SJSA1 (cell line): ENCODE measurements at regions not wholly inside any gene's neighbourhood (a gene's known extent, or its start where the extent isn't known, plus 50 kb on each side); places are given as distances from the start of the nearest gene placed in this dataset.
"Not testable (repeated sequence)": the region's sequence is repeated elsewhere in the genome, so short reads cannot be mapped to it uniquely, and the experiment has no call there.

Experiments
- DNase-seq, 2 experiments: peaks; one replicate each; pipeline ENCODE4 v3.0.0-alpha.2; 2015 to 2020; ENCODE audit warnings: low spot score in 2 of 2, low read depth in 1 of 2
- H3K27ac ChIP-seq: fragments of 250-450 bp; sonication (Bioruptor Pico); 2 replicates; pipeline ENCODE4 v1.5.1; 2020; ENCODE audit warnings: mild to moderate bottlenecking, moderate library complexity
- H3K27me3 ChIP-seq: fragments of 250-450 bp; sonication (Bioruptor Pico); replicated peaks from 2 replicates; pipeline ENCODE4 v1.5.1; 2020; ENCODE audit warnings: mild to moderate bottlenecking, moderate library complexity
- H3K36me3 ChIP-seq: fragments of 250-450 bp; sonication (Bioruptor Pico); 2 replicates; pipeline ENCODE4 v1.5.1; 2020; ENCODE audit warnings: mild to moderate bottlenecking
- H3K4me1 ChIP-seq: fragments of 250-450 bp; sonication (Bioruptor Pico); replicated peaks from 2 replicates; pipeline ENCODE4 v1.6.1; 2021; ENCODE audit warnings: mild to moderate bottlenecking
- H3K4me3 ChIP-seq: fragments of 250-450 bp; sonication (Bioruptor Pico); 2 replicates; pipeline ENCODE4 v1.5.1; 2020; ENCODE audit warnings: mild to moderate bottlenecking
- H3K9me3 ChIP-seq: fragments of 250-450 bp; sonication (Bioruptor Pico); replicated peaks from 2 replicates; pipeline ENCODE4 v1.5.1; 2020; ENCODE audit warnings: mild to moderate bottlenecking

DNA sequence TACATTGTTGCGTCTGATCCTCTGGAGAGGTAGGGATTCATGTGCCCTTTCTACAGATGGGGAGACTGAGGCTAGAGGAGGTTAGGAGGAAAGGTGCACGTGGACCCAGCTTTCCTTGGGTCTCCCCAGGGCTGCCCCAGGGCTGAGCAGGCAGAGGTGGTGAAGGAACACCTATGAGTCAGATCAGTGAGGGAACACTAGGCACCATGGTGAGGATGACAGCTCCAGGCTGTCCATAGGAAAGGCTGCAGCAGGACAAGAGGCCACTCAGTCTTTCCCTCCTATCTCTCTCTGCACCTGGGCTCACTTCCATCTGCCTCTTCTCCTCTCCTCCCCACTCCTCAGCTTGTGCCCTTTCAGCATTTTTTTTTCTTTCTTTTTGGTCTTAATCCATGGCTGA, 138.0 kb upstream of the TRIM73 start:
- not testable (repeated sequence) for DNase-seq, H3K4me3 ChIP-seq, H3K27me3 ChIP-seq, H3K4me1 ChIP-seq, H3K27ac ChIP-seq, H3K36me3 ChIP-seq, H3K9me3 ChIP-seq

DNA sequence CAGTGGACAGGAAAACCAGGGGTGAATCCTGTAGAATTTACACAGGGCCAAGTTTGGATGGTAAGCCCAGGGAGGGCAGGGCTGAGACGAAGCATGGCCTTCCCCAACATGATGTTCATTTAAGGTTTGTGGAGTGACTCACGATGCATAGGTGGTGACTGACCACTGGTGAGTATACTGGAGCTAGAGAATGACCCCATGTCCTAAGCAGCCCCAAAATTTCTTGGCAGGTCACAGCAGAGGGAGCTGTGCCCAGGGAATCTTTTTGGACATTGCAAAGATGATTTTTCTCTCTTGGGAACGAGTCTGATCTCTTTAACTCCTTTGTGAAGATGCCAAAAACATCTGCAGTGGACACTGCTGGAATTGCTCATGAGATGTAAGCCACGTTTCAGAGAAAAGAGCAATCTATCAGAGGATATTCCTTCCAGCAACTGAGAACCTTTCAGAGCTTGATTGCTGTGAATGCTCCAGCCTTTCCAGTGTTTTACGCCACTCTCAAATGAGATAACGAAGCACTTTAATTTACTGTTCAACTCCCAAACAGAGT, 135.9 kb upstream of the TRIM73 start:
- H3K27me3 ChIP-seq, H3K4me1 ChIP-seq, H3K36me3 ChIP-seq, DNase-seq, H3K27ac ChIP-seq, H3K9me3 ChIP-seq, H3K4me3 ChIP-seq: not testable (repeated sequence)

- H3K27ac ChIP-seq, H3K9me3 ChIP-seq, H3K4me3 ChIP-seq, DNase-seq, H3K27me3 ChIP-seq, H3K4me1 ChIP-seq, H3K36me3 ChIP-seq: not testable (repeated sequence)
Measured at GRCh38 chr7:75261660-75262059, 133.8 kb upstream of the TRIM73 start.

DNA sequence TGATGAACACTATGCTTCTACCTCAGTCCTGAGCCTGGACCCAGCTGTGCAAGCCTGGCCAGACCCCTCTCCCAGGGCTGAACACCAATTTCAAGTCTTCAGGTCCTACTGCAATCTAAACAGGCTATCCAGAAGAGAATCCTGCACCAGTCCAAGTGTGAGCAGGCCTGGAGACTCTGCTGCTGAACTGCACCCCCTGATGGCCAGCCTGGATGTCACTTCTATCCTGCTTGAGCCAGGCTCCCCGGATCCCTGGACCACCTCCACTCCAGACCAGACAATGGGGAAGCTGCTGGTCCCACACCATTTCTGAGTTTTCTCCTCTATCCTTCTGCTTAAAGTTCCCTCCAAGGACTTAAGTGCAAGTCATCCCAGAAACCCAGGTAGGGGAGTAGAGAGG, 127.3 kb upstream of the TRIM73 start:
- H3K4me3 ChIP-seq, H3K27me3 ChIP-seq, H3K27ac ChIP-seq, DNase-seq, H3K36me3 ChIP-seq, H3K4me1 ChIP-seq, H3K9me3 ChIP-seq: not testable (repeated sequence)

DNA sequence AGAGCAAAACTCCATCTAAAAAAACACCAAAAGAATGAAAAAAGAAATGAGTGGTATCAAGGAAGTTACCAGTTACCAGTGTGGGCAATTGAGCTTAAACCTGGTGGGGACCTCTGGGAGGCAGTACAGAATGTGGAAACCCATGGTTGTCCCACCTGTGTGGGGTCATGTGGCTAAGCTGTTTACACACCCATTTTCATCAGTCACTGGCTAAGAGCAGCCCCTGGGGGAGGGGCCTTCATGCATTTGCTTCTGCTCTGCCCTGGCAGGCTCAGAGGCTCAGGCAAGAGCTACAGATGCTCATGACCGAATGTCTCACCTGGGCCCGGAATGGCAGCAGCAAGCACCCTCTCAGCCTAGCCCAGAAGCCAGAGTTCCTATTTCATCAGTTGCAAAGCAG, 126.3 kb upstream of the TRIM73 start:
- H3K36me3 ChIP-seq, H3K4me3 ChIP-seq, H3K9me3 ChIP-seq, H3K27me3 ChIP-seq, H3K4me1 ChIP-seq, DNase-seq, H3K27ac ChIP-seq: not testable (repeated sequence)

DNA sequence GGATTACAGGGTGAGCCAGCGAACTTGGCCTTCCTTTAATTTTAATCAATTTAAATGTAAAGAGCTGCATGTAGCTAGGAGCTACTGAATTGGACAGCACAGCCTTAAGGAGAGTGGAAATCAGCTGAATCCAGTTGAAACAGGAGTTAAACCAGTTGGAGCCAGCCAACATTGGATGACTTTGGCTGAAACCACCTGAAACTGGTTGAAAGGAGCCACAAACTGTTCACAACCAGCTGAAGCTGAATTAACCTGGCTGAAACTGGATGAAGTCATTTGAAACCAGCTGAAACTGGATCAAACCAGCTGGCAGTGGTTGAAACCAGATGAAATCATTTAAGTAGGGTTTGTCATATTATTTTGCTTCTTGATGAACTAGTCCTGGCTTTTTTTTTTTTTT, 121.3 kb upstream of the TRIM73 start:
- DNase-seq, H3K36me3 ChIP-seq, H3K4me1 ChIP-seq, H3K27me3 ChIP-seq, H3K27ac ChIP-seq, H3K4me3 ChIP-seq, H3K9me3 ChIP-seq: not testable (repeated sequence)
